Panc1 (cell line): ENCODE measurements at regions not wholly inside any gene's neighbourhood (a gene's known extent, or its start where the extent isn't known, plus 50 kb on each side); places are given as distances from the start of the nearest gene placed in this dataset.

ENCODE experiments used
- CTCF ChIP-seq: fragments of 450-650 bp; IDR thresholded peaks from 2 replicates; pipeline ENCODE4 v1.5.1; 2017; ENCODE audit warnings: mild to moderate bottlenecking
- POLR2AphosphoS5 ChIP-seq: IDR thresholded peaks from 2 replicates; pipeline ENCODE4 v1.6.1; 2012; ENCODE audit warnings: mild to moderate bottlenecking, low read depth, low read length, moderate library complexity
- SIN3A ChIP-seq: IDR thresholded peaks from 2 replicates; pipeline ENCODE4 v1.6.1; 2012; ENCODE audit warnings: low read depth, mild to moderate bottlenecking, low read length, moderate library complexity, borderline replicate concordance; ENCODE audit not compliant: insufficient read depth
- TCF7L2 ChIP-seq: IDR thresholded peaks from 2 replicates; pipeline ENCODE4 v1.6.1; 2011; ENCODE audit warnings: mild to moderate bottlenecking, low read depth, low read length, inconsistent platforms
- TF ChIP-seq, protein P1 (sequence below), 2 experiments: IDR thresholded peaks; 2 replicates each; pipeline ENCODE4 v1.6.1; 2011 to 2012; ENCODE audit warnings: low read depth in 2 of 2, control low read depth in 1 of 2, low read length in 1 of 2, mild to moderate bottlenecking in 1 of 2, moderate library complexity in 1 of 2; ENCODE audit not compliant: insufficient read depth in 1 of 2

DNA sequence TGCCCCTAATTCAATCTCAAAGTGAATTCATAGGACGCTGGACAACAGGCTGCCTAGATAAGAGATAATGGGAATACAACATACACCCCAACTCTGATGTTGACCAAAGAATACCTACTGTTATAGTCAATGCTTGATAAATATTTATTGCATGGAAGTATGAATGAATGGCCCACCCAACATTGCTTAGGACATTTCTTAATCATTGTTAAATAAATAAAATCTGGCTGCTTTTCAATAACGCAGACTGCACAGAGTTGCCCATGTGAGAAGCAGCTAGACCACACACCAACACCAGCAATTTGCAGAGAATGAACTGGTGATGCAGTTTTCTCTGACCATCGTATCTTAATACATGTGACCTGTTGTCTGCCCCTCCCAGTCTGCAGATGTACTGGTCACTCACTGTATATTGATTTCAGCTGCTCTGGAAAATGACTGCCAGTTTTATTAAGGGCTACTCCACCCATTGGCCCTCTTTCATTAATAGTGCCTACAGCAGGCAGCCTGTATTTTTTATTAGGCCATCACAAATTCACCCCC, 236.2 kb upstream of the WWC1 start:
- TF ChIP-seq, protein P1, sequence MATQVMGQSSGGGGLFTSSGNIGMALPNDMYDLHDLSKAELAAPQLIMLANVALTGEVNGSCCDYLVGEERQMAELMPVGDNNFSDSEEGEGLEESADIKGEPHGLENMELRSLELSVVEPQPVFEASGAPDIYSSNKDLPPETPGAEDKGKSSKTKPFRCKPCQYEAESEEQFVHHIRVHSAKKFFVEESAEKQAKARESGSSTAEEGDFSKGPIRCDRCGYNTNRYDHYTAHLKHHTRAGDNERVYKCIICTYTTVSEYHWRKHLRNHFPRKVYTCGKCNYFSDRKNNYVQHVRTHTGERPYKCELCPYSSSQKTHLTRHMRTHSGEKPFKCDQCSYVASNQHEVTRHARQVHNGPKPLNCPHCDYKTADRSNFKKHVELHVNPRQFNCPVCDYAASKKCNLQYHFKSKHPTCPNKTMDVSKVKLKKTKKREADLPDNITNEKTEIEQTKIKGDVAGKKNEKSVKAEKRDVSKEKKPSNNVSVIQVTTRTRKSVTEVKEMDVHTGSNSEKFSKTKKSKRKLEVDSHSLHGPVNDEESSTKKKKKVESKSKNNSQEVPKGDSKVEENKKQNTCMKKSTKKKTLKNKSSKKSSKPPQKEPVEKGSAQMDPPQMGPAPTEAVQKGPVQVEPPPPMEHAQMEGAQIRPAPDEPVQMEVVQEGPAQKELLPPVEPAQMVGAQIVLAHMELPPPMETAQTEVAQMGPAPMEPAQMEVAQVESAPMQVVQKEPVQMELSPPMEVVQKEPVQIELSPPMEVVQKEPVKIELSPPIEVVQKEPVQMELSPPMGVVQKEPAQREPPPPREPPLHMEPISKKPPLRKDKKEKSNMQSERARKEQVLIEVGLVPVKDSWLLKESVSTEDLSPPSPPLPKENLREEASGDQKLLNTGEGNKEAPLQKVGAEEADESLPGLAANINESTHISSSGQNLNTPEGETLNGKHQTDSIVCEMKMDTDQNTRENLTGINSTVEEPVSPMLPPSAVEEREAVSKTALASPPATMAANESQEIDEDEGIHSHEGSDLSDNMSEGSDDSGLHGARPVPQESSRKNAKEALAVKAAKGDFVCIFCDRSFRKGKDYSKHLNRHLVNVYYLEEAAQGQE (IDR thresholded peaks at IDR 0.05; ENCODE audit: insufficient read depth in 1 of 2, low read depth in 2 of 2, low read length in 1 of 2): no peak
- no peak for TF ChIP-seq CTCF
- TF ChIP-seq POLR2AphosphoS5: no peak
- no peak for TF ChIP-seq SIN3A
- TF ChIP-seq TCF7L2: no peak
